GM21515 (cell line): ENCODE measurements at regions not wholly inside any gene's neighbourhood (a gene's known extent, or its start where the extent isn't known, plus 50 kb on each side); places are given as distances from the start of the nearest gene placed in this dataset.

Source experiments
- ATAC-seq: cut with Tn5 transposase; IDR thresholded peaks from one replicate; pipeline ENCODE4 v1.9.1; 2021; ENCODE audit not compliant: unreplicated experiment

GRCh38 chr9:18208166-18209059 is 265.5 kb upstream of the ADAMTSL1 start:
- no peak for ATAC-seq

GRCh38 chr9:18215626-18216025 is 258.3 kb upstream of the ADAMTSL1 start:
- ATAC-seq: no peak

GRCh38 chr9:18216376-18216775 is 257.6 kb upstream of the ADAMTSL1 start:
- no peak for ATAC-seq

GRCh38 chr9:18228101-18228500 is 245.9 kb upstream of the ADAMTSL1 start:
- ATAC-seq: no peak

- ATAC-seq: no peak
Measured at GRCh38 chr9:18229992-18230676, 243.8 kb upstream of the ADAMTSL1 start.

GRCh38 chr9:18233311-18233710 is 240.6 kb upstream of the ADAMTSL1 start:
- ATAC-seq: no peak

GRCh38 chr9:18233776-18234445 is 240.0 kb upstream of the ADAMTSL1 start:
- ATAC-seq: no peak

- ATAC-seq: no peak
Measured at GRCh38 chr9:18235181-18235908, 238.6 kb upstream of the ADAMTSL1 start.

GRCh38 chr9:18236336-18236735 is 237.6 kb upstream of the ADAMTSL1 start:
- ATAC-seq: no peak

- ATAC-seq: no peak
Measured at GRCh38 chr9:18237776-18238175, 236.2 kb upstream of the ADAMTSL1 start.

GRCh38 chr9:18238254-18238653 is 235.7 kb upstream of the ADAMTSL1 start:
- no peak for ATAC-seq

GRCh38 chr9:18238752-18239447 is 235.1 kb upstream of the ADAMTSL1 start:
- ATAC-seq: no peak

- ATAC-seq: no peak
Measured at GRCh38 chr9:18240213-18240612, 233.7 kb upstream of the ADAMTSL1 start.

- no peak for ATAC-seq
Measured at GRCh38 chr9:18245911-18246310, 228.0 kb upstream of the ADAMTSL1 start.

- no peak for ATAC-seq
Measured at GRCh38 chr9:18250053-18250452, 223.9 kb upstream of the ADAMTSL1 start.

- ATAC-seq: no peak
Measured at GRCh38 chr9:18253950-18254349, 220.0 kb upstream of the ADAMTSL1 start.

GRCh38 chr9:18255158-18255629 is 218.8 kb upstream of the ADAMTSL1 start:
- ATAC-seq: peak; percentile 95

GRCh38 chr9:18255747-18256146 is 218.2 kb upstream of the ADAMTSL1 start:
- no peak for ATAC-seq

- ATAC-seq: no peak
Measured at GRCh38 chr9:18256568-18256967, 217.4 kb upstream of the ADAMTSL1 start.

GRCh38 chr9:18260521-18260920 is 213.4 kb upstream of the ADAMTSL1 start:
- no peak for ATAC-seq
